ENCODE measurements at regions not wholly inside any gene's neighbourhood (a gene's known extent, or its start where the extent isn't known, plus 50 kb on each side); places are given as distances from the start of the nearest gene placed in this dataset.
"Not testable (repeated sequence)": the region's sequence is repeated elsewhere in the genome, so short reads cannot be mapped to it uniquely, and the experiment has no call there.

GRCh38 chr19:31892060-31892459, 453.4 kb upstream of the ZNF507 start:
- H3K27ac ChIP-seq (replicated peaks), result no peak overlapping the region
- TF ChIP-seq POLR2AphosphoS5 (IDR thresholded peaks at IDR 0.05; ENCODE audit: low read depth), result no peak
- TF ChIP-seq REST (IDR thresholded peaks at IDR 0.05; ENCODE audit: insufficient replicate concordance, low read depth), result no peak
- no peak for TF ChIP-seq SPI1 (IDR thresholded peaks at IDR 0.05; ENCODE audit: borderline replicate concordance, low read depth)
- no peak for TF ChIP-seq CTCF (IDR thresholded peaks at IDR 0.05; ENCODE audit: insufficient read depth, low read length)
- TF ChIP-seq GABPA (IDR thresholded peaks at IDR 0.05; ENCODE audit: low read depth), result no peak
- no peaks in the 10 kb centered on the region for H3K27me3 ChIP-seq (ENCODE audit: insufficient read depth, poor library complexity, severe bottlenecking)
- DNase-seq (ENCODE audit: low read depth in 1 of 2, low spot score in 1 of 2), result no peak
- H3K4me3 ChIP-seq (replicated peaks; ENCODE audit: insufficient read depth, low read length), result no peak overlapping the region

GRCh38 chr19:31893491-31893890, 451.9 kb upstream of the ZNF507 start:
- DNase-seq (ENCODE audit: low read depth in 1 of 2, low spot score in 1 of 2); H3K27me3 ChIP-seq (ENCODE audit: insufficient read depth, poor library complexity, severe bottlenecking); H3K27ac ChIP-seq (replicated peaks); H3K4me3 ChIP-seq (replicated peaks; ENCODE audit: insufficient read depth, low read length): not testable (repeated sequence)

- no peak for DNase-seq (ENCODE audit: low read depth in 1 of 2, low spot score in 1 of 2)
- Histone ChIP-seq H3K4me3 (replicated peaks; ENCODE audit: insufficient read depth, low read length) (no peak overlapping the region), H3K27ac (replicated peaks) (no peak overlapping the region), H3K27me3 (ENCODE audit: insufficient read depth, poor library complexity, severe bottlenecking) (no peaks in the 10 kb centered on the region)
- no peak for TF ChIP-seq CTCF (IDR thresholded peaks at IDR 0.05; ENCODE audit: insufficient read depth, low read length)
- TF ChIP-seq SPI1 (IDR thresholded peaks at IDR 0.05; ENCODE audit: borderline replicate concordance, low read depth), result no peak
- no peak for TF ChIP-seq REST (IDR thresholded peaks at IDR 0.05; ENCODE audit: insufficient replicate concordance, low read depth)
- TF ChIP-seq POLR2AphosphoS5 (IDR thresholded peaks at IDR 0.05; ENCODE audit: low read depth), result no peak
- no peak for TF ChIP-seq GABPA (IDR thresholded peaks at IDR 0.05; ENCODE audit: low read depth)
Observed at GRCh38 chr19:31894451-31894850, 451.0 kb upstream of the ZNF507 start.

- no peaks in the 10 kb centered on the region for H3K27me3 ChIP-seq (ENCODE audit: insufficient read depth, poor library complexity, severe bottlenecking)
- no peak overlapping the region for H3K27ac ChIP-seq (replicated peaks)
- H3K4me3 ChIP-seq (replicated peaks; ENCODE audit: insufficient read depth, low read length), result no peak overlapping the region
- no peak for DNase-seq (ENCODE audit: low read depth in 1 of 2, low spot score in 1 of 2)
- TF ChIP-seq CTCF (IDR thresholded peaks at IDR 0.05; ENCODE audit: insufficient read depth, low read length) (no peak), REST (IDR thresholded peaks at IDR 0.05; ENCODE audit: insufficient replicate concordance, low read depth) (no peak), SPI1 (IDR thresholded peaks at IDR 0.05; ENCODE audit: borderline replicate concordance, low read depth) (no peak), GABPA (IDR thresholded peaks at IDR 0.05; ENCODE audit: low read depth) (no peak), POLR2AphosphoS5 (IDR thresholded peaks at IDR 0.05; ENCODE audit: low read depth) (no peak)
Observed at GRCh38 chr19:31897292-31897691, 448.1 kb upstream of the ZNF507 start.

Data from HL-60 (cell line).